ENCODE measurements at regions not wholly inside any gene's neighbourhood (a gene's known extent, or its start where the extent isn't known, plus 50 kb on each side); places are given as distances from the start of the nearest gene placed in this dataset.

- H3K4me3 ChIP-seq, result no peak overlapping the region
These were observed 368.7 kb downstream of the ZNF516 start for GRCh38 chr18:76126327-76126726.

GRCh38 chr18:76121011-76121410 is 374.0 kb downstream of the ZNF516 start:
- Histone ChIP-seq H3K4me3 (no peak overlapping the region), H3K27me3 (no peaks in the 10 kb centered on the region), H3K4me1 (no peaks in the 10 kb centered on the region), H3K36me3 (no peaks in the 10 kb centered on the region), H3K9me3 (no peaks in the 10 kb centered on the region), H3K27ac (no peak overlapping the region)
- intact Hi-C loops (cut with DNase I), result no loop called here
- no peak for DNase-seq (ENCODE audit: extremely low spot score in 2 of 2)
- no peak for TF ChIP-seq POLR2AphosphoS5 (IDR thresholded peaks at IDR 0.05; ENCODE audit: insufficient read depth in 1 of 2, low read depth in 1 of 2)
- TF ChIP-seq POLR2A (IDR thresholded peaks at IDR 0.05), result no peak
- TF ChIP-seq, protein P1, sequence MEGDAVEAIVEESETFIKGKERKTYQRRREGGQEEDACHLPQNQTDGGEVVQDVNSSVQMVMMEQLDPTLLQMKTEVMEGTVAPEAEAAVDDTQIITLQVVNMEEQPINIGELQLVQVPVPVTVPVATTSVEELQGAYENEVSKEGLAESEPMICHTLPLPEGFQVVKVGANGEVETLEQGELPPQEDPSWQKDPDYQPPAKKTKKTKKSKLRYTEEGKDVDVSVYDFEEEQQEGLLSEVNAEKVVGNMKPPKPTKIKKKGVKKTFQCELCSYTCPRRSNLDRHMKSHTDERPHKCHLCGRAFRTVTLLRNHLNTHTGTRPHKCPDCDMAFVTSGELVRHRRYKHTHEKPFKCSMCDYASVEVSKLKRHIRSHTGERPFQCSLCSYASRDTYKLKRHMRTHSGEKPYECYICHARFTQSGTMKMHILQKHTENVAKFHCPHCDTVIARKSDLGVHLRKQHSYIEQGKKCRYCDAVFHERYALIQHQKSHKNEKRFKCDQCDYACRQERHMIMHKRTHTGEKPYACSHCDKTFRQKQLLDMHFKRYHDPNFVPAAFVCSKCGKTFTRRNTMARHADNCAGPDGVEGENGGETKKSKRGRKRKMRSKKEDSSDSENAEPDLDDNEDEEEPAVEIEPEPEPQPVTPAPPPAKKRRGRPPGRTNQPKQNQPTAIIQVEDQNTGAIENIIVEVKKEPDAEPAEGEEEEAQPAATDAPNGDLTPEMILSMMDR (IDR thresholded peaks at IDR 0.05), result no peak

More at GRCh38 chr18:76126327-76126726, 368.7 kb downstream of the ZNF516 start:
- Histone ChIP-seq H3K9me3 (no peaks in the 10 kb centered on the region), H3K4me1 (no peaks in the 10 kb centered on the region), H3K27me3 (no peaks in the 10 kb centered on the region), H3K27ac (no peak overlapping the region), H3K36me3 (no peaks in the 10 kb centered on the region)
- TF ChIP-seq POLR2AphosphoS5 (IDR thresholded peaks at IDR 0.05; ENCODE audit: insufficient read depth in 1 of 2, low read depth in 1 of 2) (no peak), POLR2A (IDR thresholded peaks at IDR 0.05) (no peak)
- TF ChIP-seq, protein P1 (IDR thresholded peaks at IDR 0.05), result no peak
- DNase-seq (ENCODE audit: extremely low spot score in 2 of 2), result no peak
- intact Hi-C loops (cut with DNase I), result no loop called here

DNA sequence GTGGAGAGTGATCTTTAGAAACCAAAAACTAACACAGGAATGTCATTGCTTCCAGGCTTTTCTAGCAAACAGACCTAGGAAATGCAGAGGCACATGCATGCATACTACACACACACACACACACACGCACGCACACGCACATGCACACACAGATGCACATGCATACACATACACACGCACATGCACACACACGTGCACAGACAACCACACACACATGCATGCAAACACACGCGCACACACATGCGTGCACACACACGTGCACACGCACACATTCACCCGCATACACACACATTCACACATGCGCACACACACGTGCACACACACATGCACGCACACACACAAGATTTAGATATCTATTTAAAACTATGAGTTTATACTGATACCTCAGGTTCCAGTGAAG is 379.5 kb downstream of the ZNF516 start:
- TF ChIP-seq, protein P1 (IDR thresholded peaks at IDR 0.05), result no peak
- TF ChIP-seq POLR2A (IDR thresholded peaks at IDR 0.05), result no peak
- no peak for DNase-seq (ENCODE audit: extremely low spot score in 2 of 2)
- no peaks in the 10 kb centered on the region for H3K4me1 ChIP-seq
- no peaks in the 10 kb centered on the region for H3K36me3 ChIP-seq
- intact Hi-C loops (cut with DNase I), result no loop called here
- H3K27ac ChIP-seq, result no peak overlapping the region
- H3K27me3 ChIP-seq, result no peaks in the 10 kb centered on the region
- H3K9me3 ChIP-seq, result no peaks in the 10 kb centered on the region
- no peak overlapping the region for H3K4me3 ChIP-seq

DNA sequence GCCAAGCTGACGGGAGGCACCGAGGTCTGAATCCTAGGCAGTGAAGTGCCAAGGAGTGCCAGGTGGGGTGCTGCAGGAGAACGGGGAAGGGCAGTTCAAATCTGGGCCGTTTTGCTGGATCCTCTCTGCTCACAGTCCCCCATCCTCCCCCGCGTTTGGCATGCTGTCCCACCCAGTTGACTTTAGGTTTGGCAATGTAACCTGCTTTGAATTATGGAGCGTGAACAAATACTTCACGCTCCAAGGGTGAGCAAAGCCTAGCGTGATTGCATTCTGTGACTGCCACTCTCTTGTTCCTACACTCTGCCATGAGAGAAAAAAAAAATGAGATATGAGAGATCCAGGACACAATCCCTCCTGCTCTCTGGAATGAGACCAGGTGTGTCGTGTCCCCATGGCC is 381.9 kb downstream of the ZNF516 start:
- no peak for DNase-seq (ENCODE audit: extremely low spot score in 2 of 2)
- TF ChIP-seq POLR2A (IDR thresholded peaks at IDR 0.05), result no peak
- TF ChIP-seq POLR2AphosphoS5 (IDR thresholded peaks at IDR 0.05; ENCODE audit: insufficient read depth in 1 of 2, low read depth in 1 of 2), result no peak
- TF ChIP-seq, protein P1 (IDR thresholded peaks at IDR 0.05), result no peak
- H3K27ac ChIP-seq, result no peak overlapping the region
- no peak overlapping the region for H3K4me3 ChIP-seq
- no peaks in the 10 kb centered on the region for H3K36me3 ChIP-seq
- no peaks in the 10 kb centered on the region for H3K4me1 ChIP-seq
- no peaks in the 10 kb centered on the region for H3K27me3 ChIP-seq
- intact Hi-C loops (cut with DNase I), result no loop called here
- no peaks in the 10 kb centered on the region for H3K9me3 ChIP-seq

GRCh38 chr18:76102626-76103025 is 392.4 kb downstream of the ZNF516 start:
- no peak for DNase-seq (ENCODE audit: extremely low spot score in 2 of 2)
- TF ChIP-seq, protein P1 (IDR thresholded peaks at IDR 0.05), result no peak
- TF ChIP-seq POLR2AphosphoS5 (IDR thresholded peaks at IDR 0.05; ENCODE audit: insufficient read depth in 1 of 2, low read depth in 1 of 2) (no peak), POLR2A (IDR thresholded peaks at IDR 0.05) (no peak)
- no peak overlapping the region for H3K4me3 ChIP-seq
- no peak overlapping the region for H3K27ac ChIP-seq
- H3K27me3 ChIP-seq, result no peaks in the 10 kb centered on the region
- intact Hi-C loops (cut with DNase I), result no loop called here
- H3K9me3 ChIP-seq, result no peaks in the 10 kb centered on the region
- H3K36me3 ChIP-seq, result no peaks in the 10 kb centered on the region
- H3K4me1 ChIP-seq, result no peaks in the 10 kb centered on the region
